ENCODE measurements at regions not wholly inside any gene's neighbourhood (a gene's known extent, or its start where the extent isn't known, plus 50 kb on each side); places are given as distances from the start of the nearest gene placed in this dataset.

- FAIRE-seq (no peak), DNase-seq (ENCODE audit: insufficient read length) (no peak)
- no peak for TF ChIP-seq TAF1 (IDR thresholded peaks at IDR 0.05; ENCODE audit: borderline replicate concordance, low read depth, low read length)
- no peak for TF ChIP-seq POLR2AphosphoS5 (IDR thresholded peaks at IDR 0.05; ENCODE audit: low read depth, low read length)
- no peak for TF ChIP-seq POLR2A (IDR thresholded peaks at IDR 0.05; ENCODE audit: low read depth, low read length)
Observed at GRCh38 chr17:5931616-5932015, 138.6 kb upstream of the WSCD1 start.

GRCh38 chr17:5933430-5933829, 136.7 kb upstream of the WSCD1 start:
- FAIRE-seq (no peak), DNase-seq (ENCODE audit: insufficient read length) (no peak)
- no peak for TF ChIP-seq POLR2AphosphoS5 (IDR thresholded peaks at IDR 0.05; ENCODE audit: low read depth, low read length)
- no peak for TF ChIP-seq POLR2A (IDR thresholded peaks at IDR 0.05; ENCODE audit: low read depth, low read length)
- no peak for TF ChIP-seq TAF1 (IDR thresholded peaks at IDR 0.05; ENCODE audit: borderline replicate concordance, low read depth, low read length)

GRCh38 chr17:5941258-5941657, 128.9 kb upstream of the WSCD1 start:
- no peak for TF ChIP-seq POLR2AphosphoS5 (IDR thresholded peaks at IDR 0.05; ENCODE audit: low read depth, low read length)
- no peak for TF ChIP-seq POLR2A (IDR thresholded peaks at IDR 0.05; ENCODE audit: low read depth, low read length)
- TF ChIP-seq TAF1 (IDR thresholded peaks at IDR 0.05; ENCODE audit: borderline replicate concordance, low read depth, low read length), result no peak
- FAIRE-seq, result no peak

GRCh38 chr17:5942687-5943086, 127.5 kb upstream of the WSCD1 start:
- DNase-seq (ENCODE audit: insufficient read length), result no peak
- no peak for FAIRE-seq
- no peak for TF ChIP-seq TAF1 (IDR thresholded peaks at IDR 0.05; ENCODE audit: borderline replicate concordance, low read depth, low read length)
- no peak for TF ChIP-seq POLR2AphosphoS5 (IDR thresholded peaks at IDR 0.05; ENCODE audit: low read depth, low read length)
- no peak for TF ChIP-seq POLR2A (IDR thresholded peaks at IDR 0.05; ENCODE audit: low read depth, low read length)

More at GRCh38 chr17:5941258-5941657, 128.9 kb upstream of the WSCD1 start:
- DNase-seq (ENCODE audit: insufficient read length), result no peak

- FAIRE-seq, result no peak
Observed at GRCh38 chr17:5943232-5943631, 126.9 kb upstream of the WSCD1 start.

GRCh38 chr17:5943982-5944381, 126.2 kb upstream of the WSCD1 start:
- DNase-seq (ENCODE audit: insufficient read length) (no peak), FAIRE-seq (no peak)
- TF ChIP-seq TAF1 (IDR thresholded peaks at IDR 0.05; ENCODE audit: borderline replicate concordance, low read depth, low read length) (no peak), POLR2A (IDR thresholded peaks at IDR 0.05; ENCODE audit: low read depth, low read length) (no peak), POLR2AphosphoS5 (IDR thresholded peaks at IDR 0.05; ENCODE audit: low read depth, low read length) (no peak)

More at GRCh38 chr17:5943232-5943631, 126.9 kb upstream of the WSCD1 start:
- TF ChIP-seq TAF1 (IDR thresholded peaks at IDR 0.05; ENCODE audit: borderline replicate concordance, low read depth, low read length) (no peak), POLR2A (IDR thresholded peaks at IDR 0.05; ENCODE audit: low read depth, low read length) (no peak), POLR2AphosphoS5 (IDR thresholded peaks at IDR 0.05; ENCODE audit: low read depth, low read length) (no peak)
- no peak for DNase-seq (ENCODE audit: insufficient read length)

GRCh38 chr17:5947701-5948180, 122.4 kb upstream of the WSCD1 start:
- FAIRE-seq (no peak), DNase-seq (ENCODE audit: insufficient read length) (no peak)

GRCh38 chr17:5948811-5949210, 121.4 kb upstream of the WSCD1 start:
- TF ChIP-seq TAF1 (IDR thresholded peaks at IDR 0.05; ENCODE audit: borderline replicate concordance, low read depth, low read length), result no peak
- no peak for TF ChIP-seq POLR2AphosphoS5 (IDR thresholded peaks at IDR 0.05; ENCODE audit: low read depth, low read length)
- no peak for TF ChIP-seq POLR2A (IDR thresholded peaks at IDR 0.05; ENCODE audit: low read depth, low read length)
- FAIRE-seq (no peak), DNase-seq (ENCODE audit: insufficient read length) (no peak)

More at GRCh38 chr17:5947701-5948180, 122.4 kb upstream of the WSCD1 start:
- TF ChIP-seq POLR2A (IDR thresholded peaks at IDR 0.05; ENCODE audit: low read depth, low read length), result no peak
- no peak for TF ChIP-seq POLR2AphosphoS5 (IDR thresholded peaks at IDR 0.05; ENCODE audit: low read depth, low read length)
- no peak for TF ChIP-seq TAF1 (IDR thresholded peaks at IDR 0.05; ENCODE audit: borderline replicate concordance, low read depth, low read length)

GRCh38 chr17:5950878-5951277, 119.3 kb upstream of the WSCD1 start:
- DNase-seq (ENCODE audit: insufficient read length) (no peak), FAIRE-seq (no peak)
- TF ChIP-seq POLR2AphosphoS5 (IDR thresholded peaks at IDR 0.05; ENCODE audit: low read depth, low read length), result no peak
- no peak for TF ChIP-seq TAF1 (IDR thresholded peaks at IDR 0.05; ENCODE audit: borderline replicate concordance, low read depth, low read length)
- TF ChIP-seq POLR2A (IDR thresholded peaks at IDR 0.05; ENCODE audit: low read depth, low read length), result no peak

- DNase-seq (ENCODE audit: insufficient read length) (no peak), FAIRE-seq (no peak)
- TF ChIP-seq POLR2A (IDR thresholded peaks at IDR 0.05; ENCODE audit: low read depth, low read length) (no peak), TAF1 (IDR thresholded peaks at IDR 0.05; ENCODE audit: borderline replicate concordance, low read depth, low read length) (no peak), POLR2AphosphoS5 (IDR thresholded peaks at IDR 0.05; ENCODE audit: low read depth, low read length) (no peak)
Observed at GRCh38 chr17:5951912-5952311, 118.3 kb upstream of the WSCD1 start.

- no peak for DNase-seq (ENCODE audit: insufficient read length)
Observed at GRCh38 chr17:5952518-5952917, 117.7 kb upstream of the WSCD1 start.

GRCh38 chr17:5955764-5956163, 114.4 kb upstream of the WSCD1 start:
- FAIRE-seq, result no peak
- TF ChIP-seq POLR2A (IDR thresholded peaks at IDR 0.05; ENCODE audit: low read depth, low read length), result no peak
- no peak for TF ChIP-seq POLR2AphosphoS5 (IDR thresholded peaks at IDR 0.05; ENCODE audit: low read depth, low read length)
- no peak for TF ChIP-seq TAF1 (IDR thresholded peaks at IDR 0.05; ENCODE audit: borderline replicate concordance, low read depth, low read length)
- DNase-seq (ENCODE audit: insufficient read length), result no peak

More at GRCh38 chr17:5952518-5952917, 117.7 kb upstream of the WSCD1 start:
- FAIRE-seq, result no peak
- TF ChIP-seq POLR2AphosphoS5 (IDR thresholded peaks at IDR 0.05; ENCODE audit: low read depth, low read length) (no peak), POLR2A (IDR thresholded peaks at IDR 0.05; ENCODE audit: low read depth, low read length) (no peak), TAF1 (IDR thresholded peaks at IDR 0.05; ENCODE audit: borderline replicate concordance, low read depth, low read length) (no peak)

All from GM12892 (cell line).